Pancreas (tissue), 10 donors: ENCODE measurements at regions not wholly inside any gene's neighbourhood (a gene's known extent, or its start where the extent isn't known, plus 50 kb on each side); places are given as distances from the start of the nearest gene placed in this dataset.

Experiments
- ATAC-seq, 4 donors: fragments of 200-7000 bp; cut with Tn5 transposase; one replicate each; pipeline versions ENCODE4 v1.8.0 to v1.9.1; 2020; ENCODE audit warnings: mild to moderate bottlenecking in 4 of 4, moderate library complexity in 4 of 4
- DNase-seq, 6 donors: peaks; one replicate each; pipeline ENCODE4 v3.0.0-alpha.2; 2020
- FAIRE-seq: peaks from 2 replicates; lab custom pipeline; 2012; peaks lifted over from hg19 to GRCh38; lab: Jason Lieb, UNC
- H3K27ac ChIP-seq, 4 donors: fragments of 200-600 bp; sonication (generic); 1 replicate in 3 of 4; 2 replicates in 1 of 4; pipeline versions ENCODE4 v1.5.0 to v1.8.0; 2020
- H3K27me3 ChIP-seq, 4 donors: fragments of 200-600 bp; one replicate each; pipeline ENCODE4 v1.8.0; 2021
- H3K36me3 ChIP-seq, 3 donors: fragments of 200-600 bp; sonication (generic) in 1 of 3; one replicate each; pipeline versions ENCODE4 v1.5.0 to v1.8.0; 2020 to 2021
- H3K4me1 ChIP-seq, 3 donors: fragments of 200-600 bp; one replicate each; pipeline ENCODE4 v1.8.0; 2021
- H3K4me3 ChIP-seq, 4 donors: fragments of 200-600 bp; sonication (generic) in 2 of 4; one replicate each; pipeline versions ENCODE4 v1.5.0 to v1.8.0; 2020 to 2021
- H3K9me3 ChIP-seq, 4 donors: fragments of 200-600 bp; one replicate each; pipeline ENCODE4 v1.8.0; 2021
- CTCF ChIP-seq, 4 donors: fragments of 200-600 bp; sonication (generic) in 3 of 4; IDR thresholded peaks; one replicate each; pipeline versions ENCODE4 v1.5.0 to v1.8.0; 2021; ENCODE audit warnings: antibody characterized with exemption in 4 of 4
- WGBS, 2 donors: extraction: QIAGEN DNeasy Blood & Tissue Kit; methylation state at CpG; one replicate each; pipeline ENCODE4 v1.1.7; 2013; 5-methylcytosine and 5-hydroxymethylcytosine counted together
- intact Hi-C, 3 donors: fragments of 100-400 bp; cut with DNase I; formaldehyde crosslinking; loops; one replicate each; pipeline versions ENCODE4 v1.11.1 to v1.14.2; 2022
- donor health status: healthy with polysubstance abuse.
- donor health status: DM: no; HTN: no; CAD: no; lungs with moderate emphysema.
- donor health status: DM: no; HTN: no; CAD: no.
- donor health status: control.
- donor health status: control.
- donor health status: Bipolar disorder and iron deficiency.
- donor health status: DM: yes; HTN: yes; CAD: no.
- donor health status: DM: no; HTN: no; CAD: no.
- donor health status: DM: no; HTN: no; CAD: no.
- donor health status: DM: yes; HTN: yes; CAD: no.

DNA sequence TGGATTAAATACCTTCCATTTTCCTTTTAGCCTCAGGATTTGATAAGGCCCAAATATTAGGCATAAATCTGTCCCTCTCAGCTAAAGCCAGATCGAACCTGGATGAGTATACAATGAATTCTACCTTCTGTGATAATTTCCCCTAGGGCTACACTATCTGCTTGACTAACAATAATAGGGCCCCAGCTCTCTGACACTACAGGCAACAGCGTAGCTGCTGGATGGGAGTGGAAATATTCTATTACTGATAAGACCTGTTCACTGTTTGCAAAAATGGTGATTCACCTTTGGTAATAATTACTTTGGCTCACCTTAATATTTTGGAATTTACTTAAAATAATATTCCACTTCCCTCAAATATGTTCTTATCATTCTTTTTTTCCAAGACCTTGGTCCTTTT is 644.2 kb upstream of the SEMA6A start:
- Histone ChIP-seq H3K27me3 (no peaks in the 10 kb centered on the region), H3K4me3 (no peak overlapping the region), H3K9me3 (no peaks in the 10 kb centered on the region), H3K36me3 (no peaks in the 10 kb centered on the region), H3K27ac (no peak overlapping the region), H3K4me1 (no peaks in the 10 kb centered on the region)
- no peak for TF ChIP-seq CTCF (IDR thresholded peaks at IDR 0.05)
- 35 to 53% methylated on average over 2 of the region's 2 CpGs for WGBS, 2 donors
- no peak for FAIRE-seq
- no peak for DNase-seq
- no peak for ATAC-seq
- intact Hi-C loops = no loop called here

DNA sequence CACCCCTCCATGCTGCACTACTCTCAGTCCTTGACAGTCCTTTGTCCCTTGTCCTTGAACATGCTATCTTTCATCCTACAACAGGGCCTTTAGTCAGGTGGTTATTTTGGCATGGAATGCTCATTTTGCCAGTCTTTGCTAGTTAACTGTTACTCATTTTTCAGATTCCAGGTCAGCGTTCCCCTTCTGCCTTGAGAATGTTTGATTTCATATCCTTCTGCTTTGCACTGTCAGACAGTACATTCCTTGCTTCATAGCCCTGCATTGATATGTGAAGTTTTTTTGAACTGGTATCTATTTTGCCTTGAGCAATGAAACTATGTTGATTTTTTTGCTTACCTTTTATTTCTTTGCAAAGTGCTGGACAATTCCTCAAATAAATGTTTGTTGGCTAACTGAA is 638.2 kb upstream of the SEMA6A start:
- WGBS, 2 donors = 16 to 28% methylated on average over 1 of the region's 1 CpG
- Histone ChIP-seq H3K36me3 (no peaks in the 10 kb centered on the region), H3K9me3 (no peaks in the 10 kb centered on the region), H3K27ac (no peak overlapping the region), H3K4me1 (no peaks in the 10 kb centered on the region), H3K27me3 (no peaks in the 10 kb centered on the region), H3K4me3 (no peak overlapping the region)
- intact Hi-C loops = no loop called here
- TF ChIP-seq CTCF (IDR thresholded peaks at IDR 0.05) = no peak
- FAIRE-seq = no peak
- ATAC-seq = no peak
- no peak for DNase-seq

- WGBS, 2 donors = 59 to 76% methylated on average over 1 of the region's 1 CpG
- no peaks in the 10 kb centered on the region for H3K9me3 ChIP-seq
- no peak for FAIRE-seq
- DNase-seq = no peak
- no peak overlapping the region for H3K4me3 ChIP-seq
- no peak for ATAC-seq
- H3K4me1 ChIP-seq = no peaks in the 10 kb centered on the region
- no peak overlapping the region for H3K27ac ChIP-seq
- H3K36me3 ChIP-seq = no peaks in the 10 kb centered on the region
- no peaks in the 10 kb centered on the region for H3K27me3 ChIP-seq
- no peak for TF ChIP-seq CTCF (IDR thresholded peaks at IDR 0.05)
- intact Hi-C loops = no loop called here
Measured at GRCh38 chr5:117210796-117211195, 636.2 kb upstream of the SEMA6A start.

DNA sequence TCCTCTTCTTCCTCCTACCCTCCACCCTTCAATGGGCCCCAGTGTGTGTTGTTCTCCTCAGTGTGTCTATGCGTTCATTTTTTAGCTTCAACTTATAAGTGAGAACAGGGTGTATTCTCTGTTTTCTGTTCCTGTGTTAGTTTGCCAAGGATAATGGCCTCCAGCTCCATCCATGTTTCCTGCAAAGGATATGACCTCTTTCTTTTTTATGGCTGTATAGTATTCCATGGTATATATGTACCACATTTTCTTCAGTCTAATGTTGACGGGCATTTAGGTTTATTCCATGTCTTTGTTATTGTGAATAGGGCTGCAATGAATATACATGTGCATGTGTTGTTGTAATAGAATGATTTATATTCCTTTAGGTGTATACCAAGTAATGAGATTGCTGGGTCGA is 634.9 kb upstream of the SEMA6A start:
- H3K4me3 ChIP-seq = no peak overlapping the region
- H3K36me3 ChIP-seq = no peaks in the 10 kb centered on the region
- TF ChIP-seq CTCF (IDR thresholded peaks at IDR 0.05) = no peak
- no peak overlapping the region for H3K27ac ChIP-seq
- FAIRE-seq (no peak), ATAC-seq (no peak), DNase-seq (no peak)
- intact Hi-C loops = no loop called here
- H3K4me1 ChIP-seq = no peaks in the 10 kb centered on the region
- 75 to 84% methylated on average over 3 of the region's 3 CpGs for WGBS, 2 donors
- no peaks in the 10 kb centered on the region for H3K27me3 ChIP-seq
- H3K9me3 ChIP-seq = no peaks in the 10 kb centered on the region

GRCh38 chr5:117207088-117207668 is 632.6 kb upstream of the SEMA6A start:
- Histone ChIP-seq H3K27ac (no peak overlapping the region), H3K4me1 (no peaks in the 10 kb centered on the region), H3K4me3 (no peak overlapping the region), H3K9me3 (no peaks in the 10 kb centered on the region), H3K27me3 (no peaks in the 10 kb centered on the region), H3K36me3 (no peaks in the 10 kb centered on the region)
- DNase-seq = no peak
- no peak for ATAC-seq
- FAIRE-seq = no peak
- TF ChIP-seq CTCF (IDR thresholded peaks at IDR 0.05) = no peak
- WGBS, 2 donors = 75 to 76% methylated on average over 9 of the region's 9 CpGs
- intact Hi-C loops = no loop called here
